Left renal cortex interstitium (tissue), 4 donors: ENCODE measurements at regions not wholly inside any gene's neighbourhood (a gene's known extent, or its start where the extent isn't known, plus 50 kb on each side); places are given as distances from the start of the nearest gene placed in this dataset.
"Not testable (repeated sequence)": the region's sequence is repeated elsewhere in the genome, so short reads cannot be mapped to it uniquely, and the experiment has no call there.

ENCODE experiments used
- DNase-seq, 4 donors: peaks; one replicate each; pipeline ENCODE4 v3.0.0-alpha.2; 2013; ENCODE audit warnings: low read depth in 4 of 4, low spot score in 2 of 4, missing footprints in 1 of 4

GRCh38 chr3:177894081-177894728 lies 642.0 kb upstream of the KCNMB2 start:
- DNase-seq: no peak

DNA sequence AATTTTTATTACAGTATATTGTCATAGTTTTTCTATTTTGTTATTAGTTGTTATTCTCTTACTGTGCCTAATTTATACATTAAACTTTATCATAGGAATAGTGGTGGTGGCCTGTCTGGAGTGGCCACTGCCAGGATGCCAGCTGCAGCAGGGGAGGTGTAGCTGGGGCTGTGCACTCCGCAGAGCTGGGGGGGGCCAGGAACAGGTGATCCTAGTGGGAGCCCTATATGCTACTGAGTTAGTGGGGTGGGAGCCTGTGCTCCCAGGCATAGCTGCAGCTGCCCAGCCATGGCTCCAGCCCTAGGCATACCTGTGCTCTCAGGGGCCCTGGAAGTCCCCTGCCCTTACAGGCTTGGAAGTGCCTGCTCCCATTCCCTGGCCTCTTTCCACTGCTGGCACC lies 638.1 kb upstream of the KCNMB2 start:
- no peak for DNase-seq

- DNase-seq: no peak
Measured at GRCh38 chr3:177899275-177900067, 636.8 kb upstream of the KCNMB2 start.

- no peak for DNase-seq
Measured at GRCh38 chr3:177902876-177903275, 633.4 kb upstream of the KCNMB2 start.

- no peak for DNase-seq
Measured at GRCh38 chr3:177904621-177905020, 631.6 kb upstream of the KCNMB2 start.

DNA sequence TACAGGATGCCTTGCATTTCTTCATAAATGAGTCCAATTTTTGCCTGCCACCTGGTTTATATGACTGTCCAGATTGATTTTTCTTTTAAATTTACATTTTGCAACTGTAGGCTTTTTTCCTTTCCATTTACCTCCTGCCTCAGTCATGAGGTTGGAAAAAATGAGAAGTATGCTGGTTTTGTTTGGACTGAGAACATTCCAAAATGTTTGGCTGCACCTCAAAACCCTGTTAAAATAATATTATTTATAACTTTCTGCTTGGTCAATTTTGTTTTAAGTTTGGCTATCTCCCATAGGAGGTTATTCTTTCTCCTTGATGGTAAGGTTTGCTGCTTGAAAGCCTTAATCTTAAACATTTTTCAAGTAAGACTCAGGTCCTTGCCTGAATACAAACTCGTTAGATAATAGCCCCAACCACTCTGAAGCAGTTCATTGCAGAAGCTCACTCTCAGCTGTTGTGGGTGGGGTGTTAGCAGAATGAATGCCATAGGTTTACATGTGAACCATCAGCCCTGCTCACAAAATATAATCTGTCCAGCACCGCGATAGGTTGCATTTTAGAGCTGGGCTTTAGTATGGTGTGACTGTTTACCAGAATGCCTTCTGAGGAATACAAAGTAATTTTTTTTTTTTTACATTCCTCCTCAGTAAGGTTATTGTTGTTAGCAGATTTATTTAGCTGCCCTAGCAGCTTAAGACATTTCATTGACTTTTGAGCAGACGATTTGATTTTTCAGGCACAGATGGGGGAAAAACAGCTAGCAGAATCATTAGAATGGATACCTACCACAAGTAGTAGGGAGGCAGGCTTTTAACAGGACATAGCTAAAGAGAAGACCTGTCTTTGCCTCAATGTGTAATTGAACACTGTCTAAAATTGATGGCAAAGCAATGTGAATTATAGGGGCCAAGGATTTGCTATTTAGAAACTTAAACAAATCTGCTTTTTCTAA lies 630.8 kb upstream of the KCNMB2 start:
- DNase-seq: no peak

GRCh38 chr3:177906126-177906511 lies 630.1 kb upstream of the KCNMB2 start:
- DNase-seq: no peak

DNA sequence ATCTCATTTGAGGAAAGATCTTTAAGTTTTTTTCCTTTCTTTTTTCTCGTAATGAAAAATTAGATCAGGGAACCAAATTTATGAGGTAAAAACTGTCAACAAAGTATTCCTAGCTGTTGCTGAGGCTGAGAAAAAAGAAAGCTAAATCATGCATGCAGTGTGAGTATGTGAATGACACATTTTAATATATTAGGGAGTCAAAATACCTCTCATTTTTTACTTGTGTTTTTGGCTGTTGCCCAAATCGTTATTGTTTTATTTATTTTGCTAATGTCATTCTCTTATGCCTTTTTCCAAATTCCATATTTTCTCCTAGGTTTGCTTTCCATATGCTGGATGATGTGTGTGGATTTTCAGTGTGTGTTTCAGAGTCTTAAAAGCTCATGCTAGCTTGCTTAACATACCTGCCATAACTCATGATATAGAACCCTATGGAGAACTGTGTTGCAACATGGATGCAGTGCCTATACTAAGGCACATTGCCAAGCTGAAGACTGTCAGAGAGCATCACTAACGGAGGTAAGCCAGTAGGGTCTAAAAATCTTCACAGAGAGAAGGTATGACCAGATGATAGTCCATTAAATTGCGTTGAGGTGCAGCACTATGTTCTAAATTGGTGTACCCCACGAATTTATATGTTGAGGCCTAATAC lies 629.5 kb upstream of the KCNMB2 start:
- no peak for DNase-seq

DNA sequence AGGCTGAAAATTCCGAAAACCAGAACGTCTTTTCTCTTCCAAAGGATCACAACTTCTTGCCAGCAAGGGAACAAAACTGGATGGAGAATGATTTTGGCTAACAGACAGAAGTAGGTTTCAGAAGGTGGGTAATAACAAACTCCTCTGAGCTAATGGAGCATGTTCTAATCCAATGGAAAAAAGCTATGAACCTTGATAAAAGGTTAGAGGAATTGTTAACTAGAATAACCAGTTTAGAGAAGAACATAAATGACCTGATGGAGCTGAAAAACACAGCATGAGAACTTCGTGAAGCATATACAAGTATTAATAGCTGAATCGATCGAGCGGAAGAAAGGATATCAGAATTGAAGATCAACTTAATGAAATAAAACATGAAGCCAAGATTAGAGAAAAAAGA lies 626.7 kb upstream of the KCNMB2 start:
- not testable (repeated sequence) for DNase-seq

DNA sequence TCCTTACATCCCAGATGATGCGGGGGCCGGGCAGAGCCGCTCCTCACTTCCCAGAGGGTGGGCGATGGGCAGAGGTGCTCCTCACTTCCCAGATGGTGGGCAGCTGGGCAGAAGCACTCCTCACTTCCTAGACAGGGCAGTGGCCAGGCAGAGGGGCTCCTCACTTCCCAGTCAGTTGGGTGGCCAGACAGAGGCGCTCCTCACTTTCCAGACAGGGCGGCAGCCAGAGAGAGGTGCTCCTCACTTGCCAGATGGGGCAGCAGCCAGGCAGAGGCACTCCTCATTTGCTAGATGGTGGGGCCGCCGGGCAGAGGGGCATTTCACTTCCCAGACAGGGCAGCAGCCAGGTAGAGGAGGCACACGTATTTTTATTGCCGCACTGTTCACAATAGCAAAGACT lies 622.0 kb upstream of the KCNMB2 start:
- DNase-seq: no peak

GRCh38 chr3:177916461-177916860 lies 619.8 kb upstream of the KCNMB2 start:
- no peak for DNase-seq

DNA sequence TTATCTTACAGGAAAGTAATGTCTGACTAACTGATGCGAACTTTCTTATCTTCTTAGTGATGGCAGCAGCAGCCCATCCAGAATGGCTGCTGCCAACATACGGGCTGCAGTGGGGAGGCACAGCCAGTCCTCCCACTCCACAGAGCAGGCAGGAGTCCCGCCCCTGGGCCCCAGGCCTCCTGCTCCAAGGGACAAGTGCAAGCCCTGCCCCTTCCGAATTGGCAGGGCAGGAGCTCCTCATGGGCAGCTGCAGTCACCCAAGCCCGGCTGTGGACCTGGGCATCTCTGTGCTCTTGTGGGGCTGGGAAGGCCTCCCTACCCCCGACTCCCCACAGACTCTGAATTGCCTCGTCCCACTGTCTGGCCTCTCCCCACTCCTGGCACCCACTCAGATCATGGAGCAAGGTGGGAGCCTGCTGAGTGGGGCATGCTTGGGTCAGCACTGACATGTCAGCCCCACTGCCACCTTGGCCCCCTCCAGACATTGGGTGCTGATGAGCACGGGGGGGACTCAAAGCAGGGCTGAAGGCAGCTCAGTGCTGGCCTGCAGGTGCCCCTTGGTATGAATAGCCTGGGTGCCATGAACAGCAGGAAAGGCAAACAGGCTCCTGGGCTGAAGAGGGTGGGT lies 618.9 kb upstream of the KCNMB2 start:
- no peak for DNase-seq

DNA sequence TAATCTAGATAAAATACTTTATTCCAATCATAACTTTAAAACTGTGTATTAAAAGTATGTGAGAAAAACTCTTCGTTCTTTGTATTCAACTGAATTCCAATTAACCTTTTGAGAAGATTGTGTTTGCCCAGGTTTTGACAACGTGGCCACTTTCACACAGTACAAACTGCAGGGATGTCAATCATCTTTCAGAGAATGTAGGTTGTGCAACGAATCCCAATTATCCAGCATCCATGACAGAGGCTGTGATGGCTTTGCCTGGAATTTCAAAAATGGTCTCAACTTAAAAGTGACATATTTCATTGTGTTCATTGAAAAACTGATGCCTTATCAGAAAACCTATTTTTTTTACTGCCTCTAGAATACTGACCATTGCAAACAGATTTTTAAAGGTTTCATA lies 615.1 kb upstream of the KCNMB2 start:
- no peak for DNase-seq

DNA sequence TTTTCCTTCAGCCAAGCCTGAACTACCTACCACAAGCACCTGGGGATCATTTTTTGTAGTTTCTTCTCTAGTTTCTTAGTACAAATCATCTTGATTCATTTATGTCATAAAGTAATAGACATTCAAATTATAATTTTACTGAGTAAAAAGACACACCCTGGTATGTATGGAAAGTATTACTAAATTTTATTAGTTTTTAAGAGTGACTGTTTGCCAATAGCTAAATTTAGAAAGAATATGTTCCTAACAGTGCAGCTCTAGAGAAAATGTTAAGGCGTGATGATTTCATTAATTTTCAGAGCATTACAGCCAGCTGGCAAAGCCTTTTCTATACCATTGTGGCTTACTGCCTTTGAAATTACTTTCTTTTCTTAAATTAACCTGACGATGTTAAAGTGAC lies 612.0 kb upstream of the KCNMB2 start:
- no peak for DNase-seq

DNA sequence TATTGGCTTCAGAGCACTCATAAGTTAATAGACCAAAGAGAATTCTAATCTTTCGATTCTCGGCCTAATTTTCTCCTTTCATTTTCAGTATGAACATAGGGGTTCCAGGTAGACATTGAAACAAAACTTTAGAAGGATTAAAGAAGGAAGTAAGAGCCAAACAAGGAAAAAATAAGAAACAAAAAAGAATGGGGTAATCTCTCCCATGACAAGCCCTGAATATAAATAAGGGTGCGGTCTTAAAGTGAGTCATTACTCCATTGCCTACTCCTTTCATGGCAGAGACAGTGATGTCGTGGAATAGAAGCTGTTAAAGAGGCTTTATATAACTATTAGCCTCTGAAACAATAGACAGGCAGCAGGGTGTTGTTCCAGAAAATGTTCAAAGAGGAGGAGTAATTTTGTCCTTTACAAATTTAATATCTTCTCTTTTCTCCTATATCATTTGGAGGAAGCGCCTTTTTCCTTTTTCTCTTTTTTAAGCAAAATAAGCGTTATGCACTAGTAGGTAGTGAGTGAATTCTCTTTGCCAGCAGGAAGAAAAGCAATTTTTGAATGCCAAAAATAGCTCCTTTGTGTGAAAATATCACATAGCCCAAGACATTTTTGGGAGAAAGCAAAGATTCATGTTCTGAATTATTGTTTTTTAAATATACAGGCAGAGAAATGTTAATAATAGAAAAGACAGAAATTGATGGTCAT lies 607.9 kb upstream of the KCNMB2 start:
- DNase-seq: no peak

GRCh38 chr3:177929310-177929709 lies 606.9 kb upstream of the KCNMB2 start:
- no peak for DNase-seq

- DNase-seq: no peak
Measured at GRCh38 chr3:177930771-177931170, 605.5 kb upstream of the KCNMB2 start.

GRCh38 chr3:177931346-177931745 lies 604.9 kb upstream of the KCNMB2 start:
- no peak for DNase-seq

DNA sequence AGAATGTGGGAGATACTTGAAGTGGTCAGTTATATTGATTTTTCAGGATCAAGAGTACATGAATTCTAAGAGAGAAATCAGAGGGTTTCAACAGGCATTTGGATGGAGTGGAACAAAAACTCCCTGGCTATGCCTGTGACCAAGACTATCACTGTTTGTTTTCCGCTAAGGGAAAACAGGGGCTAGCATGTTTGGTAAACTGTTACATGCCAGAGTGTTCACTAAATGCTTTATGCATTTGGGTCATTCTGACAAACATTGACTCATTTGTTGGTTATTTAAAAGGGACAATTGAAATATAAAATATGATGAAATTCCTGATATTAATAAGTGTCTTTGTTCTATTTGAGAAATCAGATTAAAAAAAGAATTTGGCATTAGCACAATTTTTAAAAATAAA lies 603.9 kb upstream of the KCNMB2 start:
- no peak for DNase-seq
